ENCODE measurements at regions not wholly inside any gene's neighbourhood (a gene's known extent, or its start where the extent isn't known, plus 50 kb on each side); places are given as distances from the start of the nearest gene placed in this dataset.

GRCh38 chr9:87343816-87344430 lies 153.7 kb upstream of the DAPK1 start:
- TF ChIP-seq CTCF (IDR thresholded peaks at IDR 0.05; ENCODE audit: poor library complexity) (no peak), EZH2 (IDR thresholded peaks at IDR 0.05; ENCODE audit: borderline replicate concordance) (no peak), EZH2phosphoT487 (IDR thresholded peaks at IDR 0.05; ENCODE audit: low read depth, severe bottlenecking, unreplicated experiment) (no peak)
